ENCODE measurements at regions not wholly inside any gene's neighbourhood (a gene's known extent, or its start where the extent isn't known, plus 50 kb on each side); places are given as distances from the start of the nearest gene placed in this dataset.

- Mint-ChIP-seq H3K4me1 (ENCODE audit: low read depth, unreplicated experiment) (no peaks in the 10 kb centered on the region), H3K36me3 (ENCODE audit: unreplicated experiment) (no peaks in the 10 kb centered on the region), H3K9me3 (ENCODE audit: unreplicated experiment) (peaks cover 2% of the 10 kb centered on the region), H3K27me3 (ENCODE audit: unreplicated experiment) (peaks cover 6% of the 10 kb centered on the region), H3K27ac (ENCODE audit: unreplicated experiment) (no peak overlapping the region), H3K4me3 (ENCODE audit: unreplicated experiment) (no peak overlapping the region)
- no peak for TF ChIP-seq CTCF (IDR thresholded peaks at IDR 0.05; ENCODE audit: partially characterized antibody, unreplicated experiment)
- DNase-seq, result no peak
Measured at GRCh38 chr6:40039042-40039441, 104.8 kb upstream of the MOCS1 start.

GRCh38 chr6:40038626-40039025 lies 104.4 kb upstream of the MOCS1 start:
- no peak overlapping the region for H3K27ac Mint-ChIP-seq (ENCODE audit: unreplicated experiment)
- no peak for DNase-seq
- no peak for TF ChIP-seq CTCF (IDR thresholded peaks at IDR 0.05; ENCODE audit: partially characterized antibody, unreplicated experiment)
- peaks cover 6% of the 10 kb centered on the region for H3K27me3 Mint-ChIP-seq (ENCODE audit: unreplicated experiment)
- no peaks in the 10 kb centered on the region for H3K4me1 Mint-ChIP-seq (ENCODE audit: low read depth, unreplicated experiment)
- H3K4me3 Mint-ChIP-seq (ENCODE audit: unreplicated experiment), result no peak overlapping the region
- no peaks in the 10 kb centered on the region for H3K36me3 Mint-ChIP-seq (ENCODE audit: unreplicated experiment)
- H3K9me3 Mint-ChIP-seq (ENCODE audit: unreplicated experiment), result peaks cover 2% of the 10 kb centered on the region

GRCh38 chr6:40037271-40037670 lies 103.0 kb upstream of the MOCS1 start:
- H3K27me3 Mint-ChIP-seq (ENCODE audit: unreplicated experiment), result peaks cover 6% of the 10 kb centered on the region

GRCh38 chr6:40036186-40036585 lies 101.9 kb upstream of the MOCS1 start:
- Mint-ChIP-seq H3K27me3 (ENCODE audit: unreplicated experiment) (peaks cover 6% of the 10 kb centered on the region), H3K27ac (ENCODE audit: unreplicated experiment) (no peak overlapping the region), H3K4me1 (ENCODE audit: low read depth, unreplicated experiment) (no peaks in the 10 kb centered on the region), H3K9me3 (ENCODE audit: unreplicated experiment) (no peaks in the 10 kb centered on the region), H3K4me3 (ENCODE audit: unreplicated experiment) (no peak overlapping the region), H3K36me3 (ENCODE audit: unreplicated experiment) (no peaks in the 10 kb centered on the region)
- DNase-seq, result no peak
- TF ChIP-seq CTCF (IDR thresholded peaks at IDR 0.05; ENCODE audit: partially characterized antibody, unreplicated experiment), result no peak

More at GRCh38 chr6:40037271-40037670, 103.0 kb upstream of the MOCS1 start:
- DNase-seq, result no peak
- H3K36me3 Mint-ChIP-seq (ENCODE audit: unreplicated experiment), result no peaks in the 10 kb centered on the region
- no peak overlapping the region for H3K27ac Mint-ChIP-seq (ENCODE audit: unreplicated experiment)
- H3K4me1 Mint-ChIP-seq (ENCODE audit: low read depth, unreplicated experiment), result no peaks in the 10 kb centered on the region
- peaks cover 2% of the 10 kb centered on the region for H3K9me3 Mint-ChIP-seq (ENCODE audit: unreplicated experiment)
- no peak overlapping the region for H3K4me3 Mint-ChIP-seq (ENCODE audit: unreplicated experiment)
- no peak for TF ChIP-seq CTCF (IDR thresholded peaks at IDR 0.05; ENCODE audit: partially characterized antibody, unreplicated experiment)

- Mint-ChIP-seq H3K27me3 (ENCODE audit: unreplicated experiment) (no peaks in the 10 kb centered on the region), H3K27ac (ENCODE audit: unreplicated experiment) (no peak overlapping the region), H3K4me3 (ENCODE audit: unreplicated experiment) (no peak overlapping the region), H3K9me3 (ENCODE audit: unreplicated experiment) (no peaks in the 10 kb centered on the region), H3K4me1 (ENCODE audit: low read depth, unreplicated experiment) (no peaks in the 10 kb centered on the region), H3K36me3 (ENCODE audit: unreplicated experiment) (no peaks in the 10 kb centered on the region)
- no peak for TF ChIP-seq CTCF (IDR thresholded peaks at IDR 0.05; ENCODE audit: partially characterized antibody, unreplicated experiment)
- DNase-seq, result no peak
Measured at GRCh38 chr6:40028449-40028848, 94.2 kb upstream of the MOCS1 start.
